ENCODE measurements at regions not wholly inside any gene's neighbourhood (a gene's known extent, or its start where the extent isn't known, plus 50 kb on each side); places are given as distances from the start of the nearest gene placed in this dataset.

DNA sequence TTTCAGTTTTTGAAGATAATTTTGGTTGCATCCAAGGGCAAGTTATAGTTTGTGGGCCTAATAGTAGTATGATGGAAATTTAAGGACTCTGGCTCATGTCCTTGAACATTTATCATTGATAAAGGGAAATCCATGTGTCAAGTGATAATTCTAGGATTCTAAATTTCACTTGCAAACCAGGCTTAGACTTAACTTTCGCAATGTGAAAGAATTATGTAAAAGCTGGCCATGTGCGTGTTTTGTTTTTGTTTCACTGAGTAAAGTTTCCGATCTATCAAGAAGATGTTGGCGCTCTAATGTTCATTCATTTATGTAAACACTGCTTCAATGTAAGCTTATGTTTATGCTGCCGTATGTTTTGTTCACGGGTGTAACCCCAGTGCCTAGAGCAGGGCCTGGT, 302.0 kb downstream of the SOX4 start:
- no peak for DNase-seq

DNA sequence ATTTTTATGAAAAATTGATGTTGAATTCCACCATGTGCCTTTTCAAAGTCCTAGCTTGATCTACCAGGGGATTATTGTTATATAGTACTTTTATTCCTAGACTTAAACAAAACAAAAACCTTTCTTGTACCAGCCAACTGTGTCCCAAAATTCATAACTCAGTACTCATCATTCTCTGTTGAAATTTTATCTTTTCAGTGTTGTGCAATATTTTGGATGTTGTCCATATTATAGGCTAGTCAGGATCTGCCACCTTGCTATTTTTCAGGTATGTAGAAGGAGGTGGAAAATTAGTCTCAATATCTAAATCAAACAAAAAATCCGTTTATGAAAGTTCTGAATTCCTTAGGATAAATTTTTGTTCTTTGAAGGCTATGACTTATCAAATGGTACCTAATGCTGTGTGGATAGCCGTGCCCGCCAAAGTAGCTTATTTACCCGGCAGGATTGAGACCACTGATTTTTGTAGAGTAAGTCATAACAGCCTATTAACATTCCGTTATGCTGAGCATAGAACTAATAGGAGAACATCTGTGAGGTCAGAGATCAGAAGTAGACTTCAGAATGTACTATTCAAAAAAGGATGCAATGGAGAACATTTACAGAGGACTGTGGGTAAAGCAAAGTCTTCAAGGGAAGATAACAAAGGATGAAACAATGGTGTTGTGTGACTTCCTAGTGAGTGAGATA, 304.7 kb downstream of the SOX4 start:
- no peak for DNase-seq

DNA sequence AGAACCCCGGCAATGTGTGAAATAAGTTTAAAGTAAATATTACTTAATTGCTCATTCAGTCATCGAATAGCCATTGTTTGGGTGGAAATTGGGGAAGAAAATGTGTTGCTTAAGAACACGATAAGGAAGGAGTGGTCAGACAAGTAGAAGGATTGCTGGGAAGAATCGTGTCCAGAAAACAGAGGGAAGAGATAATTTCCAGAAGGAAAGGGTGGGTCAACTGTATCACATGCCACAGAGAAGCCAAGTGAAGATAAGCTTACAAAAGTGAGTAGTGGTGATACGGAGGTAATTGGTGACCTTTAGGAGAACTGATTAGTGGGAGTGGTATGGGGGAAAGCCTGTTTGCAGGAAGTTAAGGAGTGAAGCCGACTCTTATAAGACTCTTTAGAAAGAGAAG, 306.2 kb downstream of the SOX4 start:
- no peak for DNase-seq

DNA sequence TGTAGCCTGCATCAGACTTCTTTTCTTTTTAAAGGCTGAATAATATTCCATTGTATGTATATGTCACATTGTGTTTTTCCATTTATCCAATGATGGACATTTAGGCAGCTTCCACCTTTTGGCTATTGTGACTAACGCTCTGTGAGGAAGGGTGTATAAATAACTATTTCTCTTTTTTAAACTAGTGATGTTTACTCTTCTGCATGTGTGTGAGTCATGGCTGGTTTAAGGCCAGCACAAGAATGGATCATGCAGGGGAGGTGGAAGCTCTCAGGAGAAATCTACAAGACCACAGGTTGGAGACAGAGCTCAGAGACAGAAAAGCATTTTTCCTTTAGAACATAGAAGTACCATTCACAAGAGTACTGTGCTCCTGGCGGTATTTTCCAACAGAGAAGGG, 307.2 kb downstream of the SOX4 start:
- no peak for DNase-seq

DNA sequence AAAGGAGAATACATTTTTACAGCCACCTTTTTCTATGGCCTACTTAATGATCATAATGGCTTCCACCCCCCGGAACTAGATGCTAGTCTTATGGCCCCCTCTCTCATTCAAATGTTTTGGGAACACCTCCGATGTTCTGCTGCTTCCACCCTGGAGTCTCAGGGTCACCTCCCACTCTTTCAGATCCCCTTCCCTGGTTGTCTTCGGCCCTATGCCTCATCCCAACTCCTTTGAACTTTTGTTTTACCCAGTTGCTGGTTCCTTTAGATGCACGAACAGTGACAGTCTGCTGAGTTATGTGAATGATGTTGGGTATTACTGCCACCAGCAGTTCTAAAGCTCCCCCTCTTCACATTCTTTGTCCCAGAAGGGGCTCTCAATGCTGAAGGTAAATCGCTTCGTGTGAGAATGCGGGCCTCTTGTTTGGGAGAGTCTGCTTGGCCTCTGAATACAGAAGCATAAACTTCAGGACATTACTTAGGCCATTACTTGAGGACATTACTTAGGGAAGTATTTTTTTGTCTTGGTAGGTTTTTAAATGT, 309.1 kb downstream of the SOX4 start:
- no peak for DNase-seq

DNA sequence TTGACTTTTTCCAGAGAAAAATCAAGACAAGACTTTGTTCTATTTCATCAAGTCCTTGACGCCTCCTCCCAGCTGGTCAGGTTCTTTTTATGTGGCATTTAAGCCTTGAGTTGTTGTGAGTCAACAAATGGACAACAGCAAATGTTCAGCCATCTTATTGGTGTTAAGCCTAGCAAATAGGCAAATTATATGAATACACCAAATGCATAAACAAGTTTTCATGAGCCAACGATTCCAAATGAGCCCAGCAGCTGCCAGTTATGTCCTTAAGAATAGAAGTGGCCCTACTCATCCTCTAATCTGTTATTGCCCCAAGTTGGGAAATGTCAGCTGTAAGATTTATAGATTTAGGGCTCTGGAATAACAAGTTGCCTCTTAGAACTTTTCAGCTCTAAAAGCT, 312.0 kb downstream of the SOX4 start:
- no peak for DNase-seq

DNA sequence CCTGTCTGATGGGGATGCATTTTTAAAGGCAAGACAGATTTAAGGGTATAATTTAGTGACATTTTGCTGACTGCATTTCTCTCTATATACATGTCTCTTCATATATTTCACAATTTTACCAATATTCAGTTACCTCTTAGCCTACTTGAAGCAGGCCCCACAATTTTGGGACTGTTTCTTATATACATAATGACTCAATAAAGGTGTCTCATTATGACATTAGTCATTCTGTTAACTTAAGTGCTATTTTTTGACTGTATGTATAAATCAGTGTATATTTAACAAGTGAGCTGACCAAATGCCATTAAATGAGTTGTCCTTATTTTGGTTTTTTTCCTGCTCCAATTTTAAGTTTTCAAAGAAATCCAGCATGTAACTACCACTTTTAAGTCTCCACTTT, 313.3 kb downstream of the SOX4 start:
- no peak for DNase-seq

DNA sequence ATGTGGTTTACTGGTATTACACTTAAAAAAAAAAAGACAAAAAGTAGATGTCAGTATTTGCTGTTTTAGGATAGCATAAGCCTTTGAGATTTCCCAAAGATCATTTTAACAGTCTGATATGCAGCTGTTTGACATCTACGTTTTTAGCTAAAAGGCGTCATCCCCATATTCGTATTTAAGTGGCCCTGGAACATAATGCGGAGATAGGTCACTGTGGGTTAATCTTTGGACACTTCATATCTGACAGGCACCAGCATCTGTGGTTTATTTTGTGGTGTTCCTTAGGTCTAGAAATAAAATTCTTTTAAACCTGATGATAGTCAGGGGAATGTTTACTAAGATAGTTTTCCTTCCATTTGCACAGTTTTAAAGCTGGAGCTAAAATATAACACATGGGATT, 313.7 kb downstream of the SOX4 start:
- DNase-seq: no peak

DNA sequence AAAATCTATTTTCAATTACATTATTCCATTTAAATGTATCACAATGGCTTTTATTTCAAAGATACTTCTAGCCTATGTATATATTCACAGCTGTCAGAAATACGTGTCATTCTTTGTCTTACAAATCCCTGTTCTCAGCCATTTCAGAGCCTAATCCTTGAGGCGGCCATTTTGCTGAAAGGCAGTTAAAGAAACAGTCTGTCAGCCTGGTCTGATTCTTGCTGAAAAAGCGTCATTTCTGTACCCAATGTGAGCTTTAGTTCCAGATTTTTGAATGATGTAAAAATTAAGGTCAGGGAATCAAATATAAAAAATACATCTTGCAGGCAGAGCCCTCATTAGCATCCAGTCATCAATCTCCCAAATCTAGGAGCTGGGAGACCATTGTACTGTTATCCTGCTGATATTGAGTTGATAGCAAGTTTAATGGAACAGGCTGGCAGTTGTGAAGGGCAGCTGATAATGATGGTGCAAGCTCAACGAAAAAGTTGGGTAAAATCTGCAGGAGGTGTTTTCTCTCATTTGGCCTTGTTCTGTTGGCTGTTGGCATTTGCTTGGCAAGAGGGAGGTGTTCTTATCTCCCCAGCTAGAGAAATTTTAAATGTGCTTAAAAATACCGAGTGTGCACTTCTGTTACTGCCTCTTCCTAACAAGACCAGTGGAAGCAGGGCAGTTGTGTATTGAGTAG, 314.8 kb downstream of the SOX4 start:
- DNase-seq: no peak

DNA sequence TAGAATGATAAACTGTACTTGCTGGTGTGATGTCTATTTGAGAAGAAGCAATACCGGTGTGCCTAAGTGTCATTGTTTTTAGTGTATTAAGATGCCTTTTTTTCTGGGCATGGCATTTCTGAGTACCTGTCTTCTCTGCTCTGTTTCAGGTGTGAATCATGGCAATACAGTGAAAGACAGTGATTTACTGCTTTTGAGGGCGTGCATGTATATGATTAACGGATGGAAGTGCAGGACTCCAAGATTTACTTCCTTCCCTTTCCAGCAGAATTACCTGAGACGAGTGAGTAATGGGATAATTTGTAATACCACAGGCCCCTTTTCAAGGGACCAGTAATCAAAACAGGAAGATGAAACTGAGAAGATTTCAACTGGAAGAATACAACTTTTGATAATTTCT, 315.8 kb downstream of the SOX4 start:
- no peak for DNase-seq

DNA sequence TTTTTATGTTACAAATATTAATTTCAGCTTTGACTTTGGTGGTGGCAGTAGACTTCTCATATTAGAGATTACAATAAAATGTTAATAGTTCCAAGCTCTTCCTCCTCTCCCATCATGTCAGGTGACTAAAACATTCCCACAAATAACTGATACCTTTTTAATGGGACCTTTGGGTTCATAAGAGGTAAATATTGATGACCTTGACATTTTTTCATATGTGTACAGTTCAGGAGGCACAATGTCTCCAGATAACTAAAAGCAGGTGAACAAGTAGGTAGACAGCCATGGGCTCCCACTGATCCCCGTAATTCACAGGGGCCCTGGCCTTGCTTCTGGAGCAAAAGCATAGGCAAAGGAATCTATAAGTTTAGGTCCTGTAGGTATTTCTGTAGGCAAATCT, 317.7 kb downstream of the SOX4 start:
- no peak for DNase-seq

DNA sequence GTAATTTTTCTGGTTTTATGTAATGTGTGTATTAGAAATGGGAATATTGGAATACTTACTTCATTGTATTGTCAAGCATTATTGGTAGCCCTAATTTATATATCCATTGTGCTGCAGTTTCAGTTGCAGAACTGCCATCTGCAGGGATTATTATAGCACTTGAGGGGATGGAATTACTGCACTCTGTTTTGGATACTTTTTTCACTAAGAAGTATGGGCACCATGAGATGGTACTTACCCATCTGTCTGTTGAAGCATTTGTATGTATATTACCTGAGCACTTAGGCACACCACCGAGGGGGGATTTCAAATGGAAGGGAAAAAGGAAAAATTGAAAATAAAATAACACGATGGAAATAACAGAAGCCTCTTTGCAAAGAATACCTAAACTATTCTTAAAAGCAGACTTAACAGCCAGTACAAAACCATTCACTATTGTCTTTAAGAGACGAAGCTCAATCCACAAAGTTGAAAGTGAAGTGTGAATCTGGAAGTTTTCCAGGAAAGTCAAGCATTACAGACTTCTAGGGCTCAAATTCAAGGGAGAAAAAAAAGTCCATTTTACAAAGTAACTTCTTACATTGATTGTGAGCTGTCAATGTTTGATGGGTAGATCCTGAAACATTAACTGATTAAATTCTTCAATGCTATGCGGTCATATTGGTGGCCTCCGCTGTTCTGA, 318.7 kb downstream of the SOX4 start:
- DNase-seq: no peak

DNA sequence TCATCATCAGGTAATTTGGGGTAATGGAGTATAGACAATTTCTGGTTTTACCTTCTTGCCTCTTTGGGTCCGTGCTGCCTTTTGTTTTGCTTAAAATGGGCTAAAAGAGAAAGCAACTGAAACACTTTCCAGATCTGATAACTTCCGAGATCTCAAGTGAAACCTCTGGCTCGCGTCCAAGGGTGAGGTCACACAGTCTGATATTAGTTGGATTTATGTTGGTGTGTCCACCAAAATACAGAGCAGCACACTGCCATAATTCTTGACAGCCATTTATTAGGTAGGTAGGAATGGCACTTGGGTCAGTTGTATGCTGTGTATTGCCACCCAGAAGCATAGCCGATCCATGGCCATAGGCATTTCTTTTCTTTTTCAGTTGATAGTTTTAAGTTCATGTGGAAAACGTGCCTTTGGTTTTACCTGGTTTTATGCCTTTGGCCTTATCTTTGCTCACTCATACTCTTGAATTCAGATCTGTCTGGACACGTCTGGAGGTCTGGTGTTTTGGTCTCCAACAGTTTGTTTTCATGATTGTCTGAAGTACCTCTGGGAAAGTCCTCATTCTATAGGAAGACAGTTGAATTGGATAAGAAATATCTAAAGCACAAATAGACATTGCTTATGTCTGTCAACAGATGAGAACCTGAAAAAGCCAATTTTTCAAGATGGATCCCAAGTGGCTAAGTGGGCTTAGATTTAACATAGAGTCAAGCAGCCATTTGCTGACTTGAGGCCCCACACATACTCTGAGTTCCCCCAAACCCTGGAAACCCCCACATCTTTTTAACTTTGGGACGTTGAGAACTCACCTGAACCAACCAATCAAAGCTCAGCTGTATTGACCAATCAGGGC, 320.8 kb downstream of the SOX4 start:
- DNase-seq: peak; percentile 14

DNA sequence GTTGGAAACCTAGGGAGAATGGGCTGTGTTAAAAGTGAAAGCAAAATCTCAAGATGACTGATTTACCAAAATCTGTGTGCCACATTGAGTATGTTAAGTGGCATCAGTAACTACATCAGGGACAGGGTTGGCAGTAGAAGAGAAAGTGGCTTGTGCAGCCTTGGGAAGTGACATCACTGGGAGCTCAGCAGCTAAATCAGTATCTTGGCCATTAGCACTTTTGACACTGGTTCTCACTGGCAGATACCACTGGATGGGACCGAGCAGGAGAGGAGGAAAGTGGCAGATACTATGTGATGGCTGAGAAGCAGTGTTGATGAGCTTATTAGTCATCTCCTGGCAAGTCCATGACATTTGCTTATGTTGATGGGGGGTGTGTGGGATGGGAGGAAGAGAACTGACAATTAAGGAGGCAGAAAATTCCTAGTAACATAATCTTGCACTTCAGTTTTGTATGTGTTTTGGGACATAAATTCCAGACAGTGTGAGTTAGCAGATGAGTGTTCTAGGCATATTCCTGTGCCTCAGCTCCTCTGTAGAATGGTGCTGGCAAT, 322.2 kb downstream of the SOX4 start:
- no peak for DNase-seq

DNA sequence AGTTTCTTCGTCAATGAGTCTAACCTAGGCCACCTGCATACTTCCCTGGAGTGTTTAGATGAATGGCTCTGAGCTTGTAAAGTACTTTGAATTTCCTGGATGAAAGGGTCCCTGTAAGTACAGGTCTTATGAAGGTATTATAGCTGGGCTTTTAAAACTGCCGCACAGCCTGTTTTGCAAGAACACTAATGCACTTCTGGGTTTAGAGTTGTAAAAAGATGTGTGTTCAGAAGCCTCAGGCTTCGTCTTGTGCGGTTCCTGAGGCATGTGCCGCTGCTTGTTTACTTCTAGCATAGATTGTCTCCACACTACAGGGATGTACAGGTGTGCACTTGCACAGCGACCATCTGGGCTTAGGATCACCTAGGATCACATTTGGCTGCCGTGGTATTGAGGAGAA, 324.5 kb downstream of the SOX4 start:
- DNase-seq: no peak

DNA sequence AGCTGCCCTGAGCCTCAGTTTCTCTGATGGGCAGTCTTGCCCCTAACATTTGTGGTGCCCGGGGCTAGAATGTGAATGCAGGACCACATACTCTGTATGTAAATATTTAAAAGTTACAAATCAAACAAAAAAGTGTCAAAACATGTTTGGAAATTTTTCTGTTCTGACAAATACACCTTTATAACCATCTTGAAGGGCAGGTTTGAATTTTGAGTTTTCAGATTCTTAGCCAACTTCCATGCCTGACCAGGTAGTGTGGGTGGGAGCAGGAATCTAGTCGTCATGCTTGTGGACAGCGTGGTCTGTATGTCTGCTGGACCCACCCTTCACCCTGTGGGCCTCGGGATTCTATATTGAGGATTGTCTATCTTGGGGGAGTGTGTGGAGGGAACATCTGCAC, 325.1 kb downstream of the SOX4 start:
- no peak for DNase-seq

DNA sequence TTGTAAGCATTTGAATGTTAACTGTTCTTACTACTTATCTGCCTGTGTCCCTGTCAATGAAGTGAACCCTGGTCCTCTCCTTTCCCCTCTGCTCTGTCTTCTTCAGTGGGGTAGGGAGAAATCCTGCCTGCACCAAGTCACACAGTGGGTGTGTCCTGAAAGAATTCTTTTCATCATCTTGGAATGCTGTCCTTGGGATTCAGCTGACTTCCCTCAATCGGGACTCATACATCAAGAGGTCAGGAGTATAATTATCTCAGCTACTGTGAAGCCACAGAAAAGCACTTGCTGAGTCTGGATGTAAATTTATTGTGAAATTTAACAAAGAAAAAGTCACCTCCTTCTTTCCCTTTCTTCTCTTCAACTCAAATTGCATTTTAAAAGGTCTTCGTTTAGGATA, 328.5 kb downstream of the SOX4 start:
- no peak for DNase-seq

DNA sequence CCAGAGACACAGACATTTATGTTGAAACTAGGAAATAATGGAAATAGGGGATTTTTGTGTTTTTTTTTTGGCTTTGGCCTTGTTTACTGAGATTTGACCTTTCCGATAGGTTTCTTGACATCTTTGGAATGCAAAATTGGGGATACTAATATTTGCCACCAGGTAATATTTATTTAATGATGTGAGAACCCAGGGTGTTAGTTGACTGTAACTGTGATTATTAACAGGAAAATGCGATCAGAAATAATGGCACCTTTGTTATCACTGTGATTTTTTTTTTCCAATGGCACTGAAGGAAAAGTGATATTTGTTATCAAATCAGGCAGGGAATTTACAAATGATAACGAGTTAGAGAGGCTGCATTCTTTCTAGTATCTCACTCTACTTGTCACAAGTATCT, 330.5 kb downstream of the SOX4 start:
- DNase-seq: no peak

DNA sequence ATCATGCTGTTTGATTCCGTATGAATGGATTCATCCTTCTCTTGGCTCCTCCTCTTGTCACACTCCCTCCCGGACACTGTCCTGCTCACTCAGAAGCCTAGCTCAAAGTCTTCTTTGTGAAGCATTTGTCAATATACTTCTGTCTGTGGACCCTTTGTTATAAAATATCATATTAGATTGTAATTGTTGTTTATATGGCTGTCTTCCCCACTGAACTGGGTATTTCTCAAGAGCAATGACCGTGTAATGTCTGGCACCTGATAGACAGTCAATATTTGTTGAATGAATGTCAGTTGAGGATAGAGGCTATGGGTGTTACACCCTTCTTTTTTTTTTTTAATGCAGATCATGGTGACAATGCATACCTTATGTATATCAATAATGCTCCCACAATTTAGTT, 335.3 kb downstream of the SOX4 start:
- no peak for DNase-seq

DNA sequence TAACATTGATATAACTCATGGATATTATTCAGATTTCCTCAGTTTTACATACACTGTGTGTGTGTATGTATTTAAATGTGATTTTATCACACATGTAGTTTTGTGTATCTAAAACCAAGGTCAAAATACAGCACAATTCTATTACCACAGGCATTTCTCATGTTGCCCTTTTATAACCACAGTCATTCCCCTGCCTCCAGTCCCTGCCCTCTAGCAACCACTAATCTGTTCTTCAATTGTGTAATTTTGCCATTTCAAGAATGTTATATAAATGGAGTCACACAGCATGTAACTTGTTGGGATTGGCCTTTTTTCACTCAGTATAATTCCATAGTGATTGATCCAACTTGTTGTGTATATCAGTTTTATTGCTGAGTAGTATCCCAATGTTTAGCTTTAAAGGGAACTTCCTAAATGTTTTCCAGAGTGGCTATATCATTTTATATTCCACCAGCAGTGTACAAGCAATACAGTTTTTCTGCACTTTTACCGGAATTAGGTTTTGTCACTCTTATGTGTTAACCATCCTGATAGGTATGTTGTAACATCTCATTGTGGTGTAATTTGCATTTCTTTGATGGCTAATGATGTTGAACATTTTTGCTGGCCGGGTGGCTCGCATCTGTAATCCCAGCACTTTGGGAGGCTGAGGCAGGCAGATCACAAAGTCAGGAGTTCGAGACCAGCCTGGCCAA, 338.2 kb downstream of the SOX4 start:
- no peak for DNase-seq

DNA sequence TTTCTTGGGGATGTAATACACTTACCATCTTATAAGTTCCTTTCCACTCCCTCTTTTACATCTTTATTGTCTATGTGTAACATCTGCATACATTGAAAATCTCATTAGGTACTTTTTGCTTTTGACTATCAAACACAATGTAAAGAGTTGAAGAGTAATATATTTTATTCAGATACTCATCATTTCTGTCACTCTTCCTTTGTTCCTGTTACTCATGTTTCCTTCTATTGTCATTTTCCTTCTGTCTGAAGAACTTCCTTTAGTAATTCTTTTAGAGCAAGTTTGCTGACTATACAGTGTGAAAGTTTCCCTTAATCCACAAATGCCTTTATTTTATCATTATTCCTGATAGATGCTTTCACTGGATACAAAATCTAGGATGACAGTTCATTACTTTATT, 339.8 kb downstream of the SOX4 start:
- no peak for DNase-seq

DNA sequence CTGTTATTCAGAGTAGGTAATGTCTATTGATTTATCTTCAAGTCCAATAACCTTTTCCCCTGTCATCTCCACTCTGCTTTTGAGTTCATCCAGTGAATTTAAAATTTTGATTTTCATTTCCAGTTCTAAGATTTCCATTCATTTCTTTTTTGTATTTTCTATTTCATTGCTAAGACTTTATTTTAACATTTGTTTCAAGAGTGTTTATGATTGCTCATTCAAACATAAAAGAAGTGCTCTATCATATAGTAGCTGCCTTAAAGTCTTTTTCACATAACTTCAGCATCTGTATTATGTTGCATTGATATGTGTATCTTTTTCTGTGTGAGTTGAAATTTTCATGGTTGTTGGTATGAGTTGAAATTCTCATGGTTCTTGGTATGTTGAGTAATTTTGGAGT, 341.6 kb downstream of the SOX4 start:
- DNase-seq: no peak
